MG63 (cell line): ENCODE measurements at regions not wholly inside any gene's neighbourhood (a gene's known extent, or its start where the extent isn't known, plus 50 kb on each side); places are given as distances from the start of the nearest gene placed in this dataset.

Experiments
- DNase-seq: peaks from one replicate; pipeline ENCODE4 v3.0.0-alpha.2; 2020
- H3K27me3 ChIP-seq: fragments of 250-450 bp; sonication (Bioruptor Pico); 2 replicates; pipeline ENCODE4 v1.5.1; 2020; ENCODE audit warnings: mild to moderate bottlenecking, moderate library complexity
- H3K36me3 ChIP-seq: fragments of 250-450 bp; sonication (Bioruptor Pico); 2 replicates; pipeline ENCODE4 v1.5.1; 2020; ENCODE audit warnings: mild to moderate bottlenecking, moderate library complexity
- H3K4me3 ChIP-seq: fragments of 250-450 bp; sonication (Bioruptor Pico); 2 replicates; pipeline ENCODE4 v1.5.1; 2020; ENCODE audit warnings: mild to moderate bottlenecking, moderate library complexity
- H3K9me3 ChIP-seq: fragments of 250-450 bp; sonication (Bioruptor Pico); 2 replicates; pipeline ENCODE4 v1.5.1; 2020; ENCODE audit warnings: mild to moderate bottlenecking, moderate library complexity

DNA sequence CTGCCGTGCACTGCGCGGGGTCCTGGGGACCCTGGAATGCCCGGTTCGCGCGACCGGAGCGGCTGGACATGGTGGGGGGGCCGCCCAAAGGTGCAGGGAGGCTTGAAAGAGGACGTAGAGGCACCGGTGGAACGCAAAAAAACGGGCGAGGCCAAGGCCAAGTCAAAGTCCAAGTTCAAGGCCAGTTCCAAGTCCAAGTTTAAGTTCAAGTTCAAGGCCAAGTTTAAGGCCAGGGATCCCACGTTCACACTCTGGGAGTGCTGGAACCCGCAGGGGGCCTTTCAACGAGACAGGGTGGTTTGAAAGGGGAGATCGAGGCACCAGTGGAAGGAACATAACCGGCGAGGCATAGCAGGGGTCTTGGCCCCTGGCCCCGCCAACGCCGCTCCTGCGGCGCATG lies 317.6 kb downstream of the ALG10 start:
- Histone ChIP-seq H3K9me3 (no peaks in the 10 kb centered on the region), H3K4me3 (no peak overlapping the region), H3K36me3 (no peaks in the 10 kb centered on the region), H3K27me3 (peaks cover 76% of the 10 kb centered on the region)
- no peak for DNase-seq

GRCh38 chr12:34340534-34341361 lies 318.5 kb downstream of the ALG10 start:
- DNase-seq: peak; percentile 23
- no peaks in the 10 kb centered on the region for H3K9me3 ChIP-seq
- H3K27me3 ChIP-seq: peaks cover 69% of the 10 kb centered on the region
- no peaks in the 10 kb centered on the region for H3K36me3 ChIP-seq
- H3K4me3 ChIP-seq: peak overlapping the region; percentile 12; the same call in 1 of the 2 replicates

DNA sequence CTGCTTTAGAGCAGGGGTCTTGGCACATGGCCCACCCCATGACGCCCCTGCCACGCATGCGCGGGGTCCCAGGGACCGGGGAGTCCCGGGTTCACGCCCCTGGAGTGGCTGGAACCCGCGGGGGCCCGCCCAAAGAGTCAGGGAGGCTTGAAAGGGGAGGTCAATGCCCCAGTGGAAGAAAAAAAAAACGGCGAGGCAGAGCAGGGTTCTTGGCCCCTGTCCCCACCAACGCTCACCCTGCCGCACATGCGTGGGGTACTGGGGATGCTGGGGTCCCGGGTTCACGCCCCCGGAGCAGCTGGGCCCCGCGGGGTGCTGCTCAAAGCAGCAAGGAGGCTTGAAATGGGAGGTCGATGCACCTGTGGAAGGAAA lies 319.1 kb downstream of the ALG10 start:
- Histone ChIP-seq H3K4me3 (no peak overlapping the region), H3K27me3 (peaks cover 67% of the 10 kb centered on the region), H3K36me3 (no peaks in the 10 kb centered on the region), H3K9me3 (no peaks in the 10 kb centered on the region)
- no peak for DNase-seq

DNA sequence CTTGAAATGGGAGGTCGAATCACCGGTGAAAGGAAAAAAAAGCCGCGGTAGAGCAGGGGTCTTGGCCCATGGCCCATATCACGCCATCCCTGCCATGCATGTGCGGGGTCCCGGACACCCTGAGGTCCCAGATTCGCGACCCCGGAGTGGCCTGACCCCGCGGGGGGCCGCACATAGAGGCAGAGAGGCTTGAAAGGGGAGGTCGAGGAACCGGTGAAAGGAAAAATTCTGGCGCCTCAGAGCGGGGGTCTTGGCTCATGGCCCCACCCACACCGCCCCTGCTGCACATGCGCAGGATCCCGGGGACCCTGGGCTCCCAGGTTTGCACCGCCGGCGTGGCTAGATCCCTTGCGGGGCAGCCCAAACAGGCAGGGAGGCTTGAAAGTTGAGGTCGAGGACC lies 319.8 kb downstream of the ALG10 start:
- H3K36me3 ChIP-seq: no peaks in the 10 kb centered on the region
- H3K9me3 ChIP-seq: no peaks in the 10 kb centered on the region
- no peak for DNase-seq

GRCh38 chr12:34343345-34343744 lies 321.0 kb downstream of the ALG10 start:
- H3K36me3 ChIP-seq: no peaks in the 10 kb centered on the region
- H3K9me3 ChIP-seq: no peaks in the 10 kb centered on the region
- H3K4me3 ChIP-seq: no peak overlapping the region
- DNase-seq: no peak
- peaks cover 65% of the 10 kb centered on the region for H3K27me3 ChIP-seq

More for the DNA sequence above, 319.8 kb downstream of the ALG10 start:
- Histone ChIP-seq H3K27me3 (peaks cover 67% of the 10 kb centered on the region), H3K4me3 (no peak overlapping the region)

- Histone ChIP-seq H3K4me3 (no peak overlapping the region), H3K9me3 (no peaks in the 10 kb centered on the region), H3K36me3 (no peaks in the 10 kb centered on the region), H3K27me3 (peaks cover 65% of the 10 kb centered on the region)
- DNase-seq: no peak
Measured at GRCh38 chr12:34343766-34344165, 321.5 kb downstream of the ALG10 start.

GRCh38 chr12:34344851-34345522 lies 322.7 kb downstream of the ALG10 start:
- Histone ChIP-seq H3K4me3 (no peak overlapping the region), H3K27me3 (peaks cover 63% of the 10 kb centered on the region), H3K9me3 (no peaks in the 10 kb centered on the region), H3K36me3 (no peaks in the 10 kb centered on the region)
- no peak for DNase-seq

DNA sequence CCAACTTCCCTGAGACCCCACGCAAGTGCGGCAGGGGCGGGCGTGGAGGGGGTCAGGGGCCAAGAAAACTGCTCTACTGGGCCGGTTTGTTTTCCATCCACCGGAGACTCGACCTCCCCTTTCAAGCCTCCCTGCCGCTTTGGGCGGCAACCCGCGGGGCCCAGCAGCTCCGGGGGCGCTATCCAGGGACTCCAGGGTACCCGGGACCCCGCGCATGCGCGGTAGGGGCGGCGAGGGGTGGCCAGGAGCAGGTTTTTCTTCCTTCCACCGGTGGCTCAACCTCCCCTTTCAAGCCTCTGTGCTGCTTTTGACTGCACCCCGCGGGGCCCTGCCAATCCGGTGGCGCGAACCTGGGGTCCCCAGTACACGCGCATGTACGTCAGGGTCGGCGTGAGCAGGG lies 323.5 kb downstream of the ALG10 start:
- Histone ChIP-seq H3K36me3 (no peaks in the 10 kb centered on the region), H3K27me3 (peaks cover 63% of the 10 kb centered on the region), H3K4me3 (no peak overlapping the region), H3K9me3 (no peaks in the 10 kb centered on the region)
- no peak for DNase-seq

- no peak for DNase-seq
- no peaks in the 10 kb centered on the region for H3K36me3 ChIP-seq
- no peak overlapping the region for H3K4me3 ChIP-seq
- H3K27me3 ChIP-seq: peaks cover 63% of the 10 kb centered on the region
- H3K9me3 ChIP-seq: no peaks in the 10 kb centered on the region
Measured at GRCh38 chr12:34346372-34347034, 324.2 kb downstream of the ALG10 start.

- H3K36me3 ChIP-seq: no peaks in the 10 kb centered on the region
- peaks cover 56% of the 10 kb centered on the region for H3K27me3 ChIP-seq
- H3K4me3 ChIP-seq: no peak overlapping the region
- DNase-seq: peak; percentile 37
- no peaks in the 10 kb centered on the region for H3K9me3 ChIP-seq
Measured at GRCh38 chr12:34347367-34347766, 325.1 kb downstream of the ALG10 start.

DNA sequence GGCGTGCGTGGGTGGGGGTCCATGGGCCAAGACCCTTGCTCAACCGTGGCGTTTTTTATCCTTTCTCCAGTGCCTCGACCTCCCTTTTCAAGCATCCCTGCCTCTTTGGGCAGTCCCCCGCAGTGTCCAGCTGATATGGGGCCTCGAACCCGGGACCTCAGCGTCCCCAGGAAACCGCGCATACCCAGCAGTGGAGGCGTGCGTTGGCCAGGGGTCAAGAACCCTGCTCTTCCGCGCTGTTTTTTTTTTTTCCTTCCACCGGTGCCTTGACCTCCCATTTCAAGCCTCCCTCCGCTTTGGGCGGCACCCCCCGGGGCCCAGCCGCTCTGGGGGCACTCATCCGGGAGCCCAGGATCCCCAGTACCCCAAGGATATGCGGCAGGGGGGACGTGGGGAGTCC lies 325.8 kb downstream of the ALG10 start:
- H3K9me3 ChIP-seq: no peaks in the 10 kb centered on the region
- no peak overlapping the region for H3K4me3 ChIP-seq
- H3K36me3 ChIP-seq: no peaks in the 10 kb centered on the region
- peaks cover 52% of the 10 kb centered on the region for H3K27me3 ChIP-seq
- no peak for DNase-seq

- peaks cover 52% of the 10 kb centered on the region for H3K27me3 ChIP-seq
- peak overlapping the region; percentile 28; the same call in 1 of the 2 replicates for H3K4me3 ChIP-seq
- no peaks in the 10 kb centered on the region for H3K9me3 ChIP-seq
- no peaks in the 10 kb centered on the region for H3K36me3 ChIP-seq
- no peak for DNase-seq
Measured at GRCh38 chr12:34348836-34349672, 326.8 kb downstream of the ALG10 start.

- H3K27me3 ChIP-seq: peaks cover 52% of the 10 kb centered on the region
- H3K36me3 ChIP-seq: no peaks in the 10 kb centered on the region
- H3K4me3 ChIP-seq: no peak overlapping the region
- DNase-seq: no peak
- H3K9me3 ChIP-seq: no peaks in the 10 kb centered on the region
Measured at GRCh38 chr12:34349673-34349961, 327.3 kb downstream of the ALG10 start.

DNA sequence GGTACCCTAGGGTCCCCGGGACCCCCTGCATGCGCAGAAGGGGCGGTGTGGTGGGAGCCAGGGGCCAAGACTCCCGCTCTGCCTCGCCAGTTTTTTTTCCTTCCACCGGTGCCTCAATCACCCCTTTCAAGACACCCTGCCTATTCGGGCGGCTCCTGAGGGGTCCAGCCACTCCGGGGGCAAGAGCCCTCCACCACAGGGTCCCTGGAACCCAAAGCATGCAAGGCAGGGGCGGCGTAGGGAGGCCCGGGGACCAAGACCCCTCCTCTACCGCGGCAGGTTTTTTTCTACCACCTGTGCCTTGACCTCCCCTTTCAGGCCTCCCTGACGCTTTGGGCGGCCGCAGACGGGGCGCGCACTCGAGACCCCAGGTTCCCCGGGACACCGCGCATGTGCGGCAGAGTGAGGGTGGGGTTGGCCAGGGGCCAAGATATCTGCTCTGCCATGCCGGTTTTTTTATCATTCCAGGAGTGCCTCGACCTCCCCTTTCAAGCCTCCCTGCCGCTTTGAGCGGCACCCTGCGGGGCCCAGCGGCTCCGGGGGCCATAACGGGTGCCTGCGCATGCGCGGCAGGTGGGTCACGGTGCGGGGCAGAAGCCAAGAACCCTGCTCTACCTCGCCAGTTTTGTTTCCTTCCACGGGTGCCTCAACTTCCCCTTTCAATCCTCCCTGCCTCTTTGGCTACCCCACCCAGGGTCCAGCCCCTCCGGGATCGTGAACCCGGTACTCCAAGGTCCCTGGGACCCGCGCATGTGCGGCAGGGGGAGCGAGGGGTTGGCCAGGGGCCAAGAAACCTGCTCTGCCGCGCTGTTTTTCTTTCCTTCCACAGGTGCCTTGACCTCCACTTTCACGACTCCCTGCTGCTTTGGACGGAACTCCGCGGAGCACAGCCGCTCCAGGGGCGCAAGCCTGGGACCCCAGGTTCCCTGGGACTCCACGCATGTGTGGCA lies 328.1 kb downstream of the ALG10 start:
- DNase-seq: no peak
- H3K4me3 ChIP-seq: no peak overlapping the region
- H3K36me3 ChIP-seq: no peaks in the 10 kb centered on the region
- H3K9me3 ChIP-seq: no peaks in the 10 kb centered on the region
- peaks cover 52% of the 10 kb centered on the region for H3K27me3 ChIP-seq

DNA sequence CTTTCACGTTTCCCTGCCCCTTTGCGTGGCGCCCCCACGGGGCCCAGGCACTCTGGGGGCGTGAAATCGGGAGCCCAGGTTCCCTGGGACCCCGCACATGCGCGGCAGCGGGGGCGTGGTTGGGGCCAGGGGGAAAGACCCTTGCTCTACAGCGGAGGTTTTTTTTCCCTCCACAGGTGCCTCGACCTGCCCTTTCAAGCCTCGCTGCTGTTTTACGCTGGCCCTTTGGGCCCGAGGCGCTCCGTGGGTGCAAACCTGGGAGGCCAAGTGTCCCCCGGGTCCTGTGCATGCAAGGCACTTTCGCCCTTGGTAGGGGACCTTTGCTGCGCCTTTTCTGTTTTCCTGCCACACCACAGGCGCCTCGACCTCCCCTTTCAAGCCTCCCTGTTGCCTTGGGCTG lies 329.8 kb downstream of the ALG10 start:
- no peak for DNase-seq
- no peaks in the 10 kb centered on the region for H3K36me3 ChIP-seq
- no peak overlapping the region for H3K4me3 ChIP-seq
- H3K27me3 ChIP-seq: peaks cover 40% of the 10 kb centered on the region
- H3K9me3 ChIP-seq: no peaks in the 10 kb centered on the region
